Heart right ventricle (tissue), 16 donors: ENCODE measurements at regions not wholly inside any gene's neighbourhood (a gene's known extent, or its start where the extent isn't known, plus 50 kb on each side); places are given as distances from the start of the nearest gene placed in this dataset.

Experiments
- ATAC-seq, 8 donors: fragments of 200-7000 bp; cut with Tn5 transposase; one replicate each; pipeline ENCODE4 v1.9.1; 2020; ENCODE audit warnings: mild to moderate bottlenecking in 8 of 8, moderate library complexity in 8 of 8, moderate number of reproducible peaks in 1 of 8
- DNase-seq, 2 donors: peaks; one replicate each; pipeline ENCODE4 v3.0.0-alpha.2; 2020
- H3K27ac ChIP-seq, 10 donors: fragments of 200-600 bp; sonication (generic) in 2 of 10; one replicate each; pipeline versions ENCODE4 v1.5.0 to v1.8.0; 2020 to 2022; ENCODE audit warnings: mild to moderate bottlenecking in 3 of 10
- H3K27me3 ChIP-seq, 7 donors: fragments of 200-600 bp; one replicate each; pipeline ENCODE4 v1.8.0; 2021 to 2022; ENCODE audit warnings: mild to moderate bottlenecking in 2 of 7
- H3K36me3 ChIP-seq, 9 donors: fragments of 200-600 bp; sonication (generic) in 1 of 9; one replicate each; pipeline versions ENCODE4 v1.5.0 to v1.8.0; 2020 to 2022; ENCODE audit warnings: mild to moderate bottlenecking in 2 of 9
- H3K4me1 ChIP-seq, 9 donors: fragments of 200-600 bp; sonication (generic) in 1 of 9; one replicate each; pipeline versions ENCODE4 v1.5.0 to v1.8.0; 2020 to 2022; ENCODE audit warnings: mild to moderate bottlenecking in 4 of 9
- H3K4me3 ChIP-seq, 10 donors: fragments of 200-600 bp; sonication (generic) in 2 of 10; one replicate each; pipeline versions ENCODE4 v1.5.0 to v1.8.0; 2020 to 2022; ENCODE audit warnings: mild to moderate bottlenecking in 7 of 10, moderate library complexity in 2 of 10
- H3K9me3 ChIP-seq, 11 donors: fragments of 200-600 bp in 10 of 11; sonication (generic) in 2 of 11; one replicate each; pipeline versions ENCODE4 v1.5.0 to v1.8.0; 2013 to 2022; ENCODE audit warnings: mild to moderate bottlenecking in 2 of 11, control low read depth in 1 of 11, moderate library complexity in 1 of 11
- WGBS, 2 donors: extraction: QIAGEN DNeasy Blood & Tissue Kit; methylation state at CpG; one replicate each; pipeline ENCODE4 v1.1.7; 2013; ENCODE audit warnings: inconsistent platforms in 1 of 2; 5-methylcytosine and 5-hydroxymethylcytosine counted together
- intact Hi-C, 10 donors: fragments of 100-400 bp; cut with DNase I; formaldehyde crosslinking; loops; one replicate each; pipeline versions ENCODE4 v1.11.1 to v1.14.2; 2022
- TF ChIP-seq, protein P1 (sequence below), 9 donors: fragments of 200-600 bp; sonication (generic) in 2 of 9; IDR thresholded peaks; one replicate each; pipeline versions ENCODE4 v1.5.0 to v1.8.0; 2021 to 2022; ENCODE audit warnings: antibody characterized with exemption in 9 of 9, mild to moderate bottlenecking in 5 of 9, moderate library complexity in 1 of 9
- donor health status: Arrhythmogenic right ventricular cardiomyopathy.
- donor health status: ischemic (EF 13 %, LVEDD 7.1; RV severe dilation, severe dysfunction).
- donor health status: healthy with polysubstance abuse.
- donor health status: DM: no; HTN: yes; CAD: no.
- donor health status: DM: no; HTN: no; CAD: no.
- donor health status: ischemic (EF 25% LVEDD 6.9; RV normal size, moderate dysfunction).
- donor health status: ischemic (EF 25% LVEDD 5.7; RV mildly dilated, moderate dysfunction).
- donor health status: healthy.
- donor health status: DM: yes; HTN: yes; CAD: no.
- donor health status: Ischemic cardiomyopathy.
- donor health status: ischemic (EF 35%, LVEDD 5.7; RV mildly dilated, moderate dysfunction).
- donor health status: nonischemic (EF 11% LVEDD 7.7; RV severe dilation, severe dysfunction).
- donor health status: DM: yes; HTN: yes; CAD: no.
- donor health status: PGD.
- donor health status: ischemic (EF 29% LVEDD 5.4; RV normal size, mild dysfunction).
- donor health status: nonischemic (EF 23%, LVEDD 6.1; RV moderate dilation, normal function).

- DNase-seq, result no peak
- no peaks in the 10 kb centered on the region for H3K36me3 ChIP-seq
- H3K27ac ChIP-seq, result no peak overlapping the region
- H3K4me1 ChIP-seq, result no peaks in the 10 kb centered on the region
- WGBS, 2 donors, result 90% methylated on average over 5 of the region's 5 CpGs
- intact Hi-C loops, result no loop called here
- TF ChIP-seq, protein P1, sequence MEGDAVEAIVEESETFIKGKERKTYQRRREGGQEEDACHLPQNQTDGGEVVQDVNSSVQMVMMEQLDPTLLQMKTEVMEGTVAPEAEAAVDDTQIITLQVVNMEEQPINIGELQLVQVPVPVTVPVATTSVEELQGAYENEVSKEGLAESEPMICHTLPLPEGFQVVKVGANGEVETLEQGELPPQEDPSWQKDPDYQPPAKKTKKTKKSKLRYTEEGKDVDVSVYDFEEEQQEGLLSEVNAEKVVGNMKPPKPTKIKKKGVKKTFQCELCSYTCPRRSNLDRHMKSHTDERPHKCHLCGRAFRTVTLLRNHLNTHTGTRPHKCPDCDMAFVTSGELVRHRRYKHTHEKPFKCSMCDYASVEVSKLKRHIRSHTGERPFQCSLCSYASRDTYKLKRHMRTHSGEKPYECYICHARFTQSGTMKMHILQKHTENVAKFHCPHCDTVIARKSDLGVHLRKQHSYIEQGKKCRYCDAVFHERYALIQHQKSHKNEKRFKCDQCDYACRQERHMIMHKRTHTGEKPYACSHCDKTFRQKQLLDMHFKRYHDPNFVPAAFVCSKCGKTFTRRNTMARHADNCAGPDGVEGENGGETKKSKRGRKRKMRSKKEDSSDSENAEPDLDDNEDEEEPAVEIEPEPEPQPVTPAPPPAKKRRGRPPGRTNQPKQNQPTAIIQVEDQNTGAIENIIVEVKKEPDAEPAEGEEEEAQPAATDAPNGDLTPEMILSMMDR (IDR thresholded peaks at IDR 0.05), result no peak
- no peak for ATAC-seq
- H3K27me3 ChIP-seq, result no peaks in the 10 kb centered on the region
- H3K9me3 ChIP-seq, result no peaks in the 10 kb centered on the region
- H3K4me3 ChIP-seq, result no peak overlapping the region
Measured at GRCh38 chr1:217105437-217105836, 382.2 kb upstream of the ESRRG start.

- DNase-seq (no peak), ATAC-seq (peak in 1 of 8 donors; percentile 18)
- intact Hi-C loops, result no loop called here
- Histone ChIP-seq H3K27me3 (no peaks in the 10 kb centered on the region), H3K4me3 (no peak overlapping the region), H3K4me1 (no peaks in the 10 kb centered on the region), H3K36me3 (no peaks in the 10 kb centered on the region), H3K9me3 (no peaks in the 10 kb centered on the region), H3K27ac (no peak overlapping the region)
- TF ChIP-seq, protein P1 (IDR thresholded peaks at IDR 0.05), result no peak
Measured at GRCh38 chr1:217097819-217098218, 374.6 kb upstream of the ESRRG start.

DNA sequence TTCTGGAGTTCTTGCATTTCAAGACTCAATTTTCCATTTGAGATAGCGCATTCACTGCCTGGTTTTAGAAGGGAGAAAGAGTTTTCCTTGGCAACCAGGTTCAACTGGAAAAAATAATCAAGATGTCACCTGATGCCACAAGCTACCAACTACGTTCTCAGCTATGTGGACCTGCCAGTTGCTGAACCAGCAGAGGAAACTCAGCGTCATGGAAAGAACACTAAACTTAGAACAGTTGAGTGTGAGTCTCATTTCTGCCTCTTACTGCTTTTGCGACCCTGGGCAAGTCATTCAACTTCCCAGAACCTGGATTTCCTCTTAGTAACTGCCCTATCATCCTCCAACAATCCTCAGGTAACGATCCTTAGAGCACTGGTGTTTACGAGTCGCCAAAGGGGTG is 373.0 kb upstream of the ESRRG start:
- WGBS, 2 donors, result 68 to 69% methylated on average over 7 of the region's 7 CpGs
- Histone ChIP-seq H3K9me3 (no peaks in the 10 kb centered on the region), H3K4me1 (peaks cover 0 to 5% (median 0%) of the 10 kb centered on the region in 9 donors), H3K36me3 (no peaks in the 10 kb centered on the region), H3K27me3 (no peaks in the 10 kb centered on the region), H3K4me3 (no peak overlapping the region), H3K27ac (no peak overlapping the region)
- ATAC-seq, result peak in 2 of 8 donors; percentile 51 to 76
- TF ChIP-seq, protein P1 (IDR thresholded peaks at IDR 0.05), result no peak
- intact Hi-C loops, result no loop called here
- DNase-seq, result no peak

DNA sequence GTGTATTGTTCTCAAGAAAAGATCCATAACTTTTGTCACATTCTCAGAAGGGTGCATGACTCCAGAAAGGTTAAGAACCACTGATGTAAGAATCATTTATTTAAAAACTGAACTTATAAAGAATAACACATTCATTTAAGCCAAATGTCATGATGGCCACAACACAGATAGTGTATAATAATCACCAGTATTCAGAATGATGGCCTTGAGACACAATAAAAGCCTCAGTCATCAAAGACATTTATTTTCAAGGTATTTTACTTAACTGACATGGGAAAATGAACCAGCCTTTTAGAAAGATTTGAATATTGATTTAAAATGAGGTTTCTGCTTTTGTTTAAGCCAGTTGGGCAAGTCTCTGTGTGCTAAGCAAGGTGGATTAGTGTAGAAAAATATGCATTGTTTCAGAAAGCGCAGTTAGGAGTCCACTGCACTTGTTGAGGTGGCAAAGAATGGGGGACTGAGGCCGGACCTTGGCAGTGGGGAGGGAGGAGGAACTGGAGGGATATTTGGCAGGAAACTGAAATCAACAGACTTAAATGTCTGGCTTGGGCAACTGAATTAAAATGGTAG is 371.9 kb upstream of the ESRRG start:
- Histone ChIP-seq H3K27me3 (peaks cover 0 to 7% (median 0%) of the 10 kb centered on the region in 7 donors), H3K36me3 (no peaks in the 10 kb centered on the region), H3K4me1 (peaks cover 0 to 11% (median 0%) of the 10 kb centered on the region in 9 donors), H3K4me3 (no peak overlapping the region), H3K27ac (no peak overlapping the region), H3K9me3 (no peaks in the 10 kb centered on the region)
- 76 to 85% methylated on average over 2 of the region's 2 CpGs for WGBS, 2 donors
- TF ChIP-seq, protein P1 (IDR thresholded peaks at IDR 0.05), result no peak
- intact Hi-C loops, result no loop called here
- ATAC-seq, result no peak
- no peak for DNase-seq
